C4-2B (cell line): ENCODE measurements at regions not wholly inside any gene's neighbourhood (a gene's known extent, or its start where the extent isn't known, plus 50 kb on each side); places are given as distances from the start of the nearest gene placed in this dataset.

Experiments used
- CTCF ChIP-seq: fragments of 450-650 bp; conservative IDR thresholded peaks from 2 replicates; pipeline ENCODE4 v1.5.1; 2017; ENCODE audit warnings: mild to moderate bottlenecking
- ZFX ChIP-seq: fragments of 450-650 bp; IDR thresholded peaks from 2 replicates; pipeline ENCODE4 v1.6.1; 2017

- TF ChIP-seq CTCF, result no peak
- no peak for TF ChIP-seq ZFX
These were observed 144.3 kb upstream of the NDST3 start for GRCh38 chr4:117889978-117890377.
